GM18517 (cell line): ENCODE measurements at regions not wholly inside any gene's neighbourhood (a gene's known extent, or its start where the extent isn't known, plus 50 kb on each side); places are given as distances from the start of the nearest gene placed in this dataset.
"Not testable (repeated sequence)": the region's sequence is repeated elsewhere in the genome, so short reads cannot be mapped to it uniquely, and the experiment has no call there.

ENCODE experiments used
- ATAC-seq: cut with Tn5 transposase; IDR thresholded peaks from one replicate; pipeline ENCODE4 v1.9.1; 2021; ENCODE audit warnings: mild to moderate bottlenecking, moderate library complexity; ENCODE audit not compliant: unreplicated experiment

DNA sequence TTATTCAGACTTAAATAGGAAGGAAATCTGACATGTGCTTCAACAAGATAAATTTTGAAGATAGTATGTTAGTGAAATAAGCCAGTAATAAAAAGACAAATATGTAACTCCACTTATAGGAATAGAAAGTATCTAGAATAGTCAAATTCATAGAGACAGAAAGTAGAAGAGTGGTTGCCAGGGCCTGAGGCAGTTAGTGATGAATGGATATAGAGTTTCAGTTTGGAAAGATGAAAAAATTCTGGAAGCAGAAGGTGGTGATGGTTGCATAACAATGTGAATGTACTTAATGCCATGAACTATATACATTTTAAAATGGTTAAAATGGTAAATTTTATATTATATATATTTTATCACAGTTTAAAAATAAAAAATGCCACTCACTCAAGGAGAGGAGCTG, 54.3 kb downstream of the HAND2 start:
- no peak for ATAC-seq

DNA sequence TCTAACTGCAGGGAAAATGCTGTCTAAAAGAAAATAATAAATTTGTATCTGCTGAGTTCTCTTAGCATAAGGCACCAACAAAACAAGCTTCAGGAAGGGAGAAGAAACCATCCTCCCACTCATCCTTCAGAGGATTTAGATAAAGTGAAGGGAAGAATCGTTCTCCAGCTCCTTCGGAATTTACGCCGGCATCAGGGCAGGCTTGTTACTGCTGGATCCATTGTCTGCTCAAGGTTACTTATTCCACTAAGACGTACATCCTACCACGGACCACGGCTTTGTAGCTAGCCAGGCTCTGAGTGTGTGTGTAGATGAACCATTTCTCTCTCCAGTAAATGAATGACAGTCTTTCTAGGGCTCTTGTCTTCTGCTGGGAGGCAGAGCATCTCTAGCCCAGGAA, 60.4 kb downstream of the HAND2 start:
- no peak for ATAC-seq

DNA sequence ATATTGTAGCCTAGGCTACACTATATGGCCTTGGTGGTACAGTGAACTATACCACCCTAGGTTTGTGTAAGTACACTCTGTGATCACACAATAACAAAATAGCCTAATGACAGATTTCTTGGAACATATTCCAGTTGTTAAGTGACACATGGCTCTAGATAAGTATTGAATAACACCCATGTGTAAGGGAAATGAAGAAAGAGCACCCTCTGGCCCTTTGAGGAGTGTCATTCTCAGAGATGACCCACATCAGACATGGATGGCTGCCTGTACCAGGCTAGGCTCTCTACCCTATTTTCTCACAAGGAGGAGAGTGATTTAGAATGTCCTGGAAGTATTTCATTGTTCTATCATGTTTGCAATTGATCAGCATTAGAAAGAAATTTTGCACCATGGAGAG, 61.7 kb downstream of the HAND2 start:
- no peak for ATAC-seq

DNA sequence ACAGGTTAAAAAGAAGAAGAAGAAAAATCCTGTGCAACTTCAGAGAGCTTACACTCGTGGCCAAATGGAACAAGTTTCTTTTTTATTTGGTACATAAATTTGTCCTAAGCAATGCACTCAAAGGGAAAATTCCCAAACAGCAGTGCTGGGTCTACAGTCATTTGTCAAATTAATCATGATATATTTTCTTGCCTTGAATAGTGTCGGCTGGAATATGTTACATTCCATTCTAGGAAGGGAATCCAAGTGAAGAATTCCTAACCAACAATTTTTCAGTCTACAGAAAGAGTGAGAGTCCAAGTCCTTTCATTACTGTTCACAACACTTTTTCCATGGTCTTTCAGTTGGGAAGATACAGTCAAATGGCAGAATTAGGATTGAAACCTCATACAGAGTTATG, 63.9 kb downstream of the HAND2 start:
- ATAC-seq: no peak

DNA sequence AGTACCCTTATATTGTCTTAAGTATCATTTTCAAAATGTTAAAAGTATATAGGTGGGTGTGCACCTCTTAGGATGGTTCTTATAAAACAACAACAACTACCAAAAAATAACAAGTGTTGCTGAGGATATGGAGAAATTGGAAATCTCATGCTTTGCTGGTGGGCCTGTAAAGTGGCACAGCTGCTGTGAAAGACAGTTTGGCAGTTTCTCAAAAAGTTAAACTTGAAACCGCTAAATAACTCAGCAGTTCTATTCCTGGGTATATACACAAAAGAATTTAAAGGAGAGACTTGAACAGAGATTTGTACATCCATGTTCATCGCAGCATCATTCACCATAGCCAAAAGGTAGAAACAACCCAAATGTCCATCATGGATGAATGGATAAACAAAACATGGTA, 65.5 kb downstream of the HAND2 start:
- no peak for ATAC-seq

DNA sequence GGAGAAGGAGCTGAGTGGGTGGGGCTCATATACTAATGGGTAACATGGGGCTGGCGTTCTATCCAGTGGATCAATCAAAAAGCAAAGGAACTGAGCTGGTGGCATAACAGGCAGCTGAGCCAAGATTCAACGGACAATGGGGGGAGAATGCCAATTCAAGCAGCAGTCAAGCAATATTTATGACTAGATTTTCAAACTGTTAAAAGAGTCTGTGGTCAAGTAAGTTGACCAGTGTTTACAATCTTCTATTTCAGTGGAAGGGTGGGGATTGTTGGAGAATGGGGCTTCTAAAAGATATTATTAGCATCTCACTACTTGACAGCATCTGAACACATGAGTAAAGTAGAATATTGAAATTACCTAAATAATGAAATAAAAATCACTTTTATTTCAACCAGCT, 64.9 kb upstream of the SCRG1 start:
- ATAC-seq: no peak

DNA sequence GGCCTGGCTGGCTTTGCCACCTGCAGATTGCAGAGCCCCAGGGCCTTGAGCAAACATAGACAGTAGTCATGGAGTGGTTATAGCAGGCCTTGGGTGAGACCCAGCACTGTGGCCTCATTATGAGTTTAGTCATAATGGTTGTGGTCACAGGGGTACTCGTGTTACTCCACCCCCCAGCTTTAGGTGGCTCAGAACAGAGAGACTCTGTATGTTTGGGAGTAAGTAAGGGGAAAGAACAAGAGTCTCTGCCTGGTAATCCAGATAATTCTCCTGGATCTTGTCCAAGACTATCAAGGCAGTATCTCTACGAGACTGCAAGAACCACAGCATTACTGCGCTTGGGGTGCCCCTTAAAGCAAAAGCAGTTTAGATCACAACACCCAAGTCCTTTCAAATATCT, 62.3 kb upstream of the SCRG1 start:
- no peak for ATAC-seq

DNA sequence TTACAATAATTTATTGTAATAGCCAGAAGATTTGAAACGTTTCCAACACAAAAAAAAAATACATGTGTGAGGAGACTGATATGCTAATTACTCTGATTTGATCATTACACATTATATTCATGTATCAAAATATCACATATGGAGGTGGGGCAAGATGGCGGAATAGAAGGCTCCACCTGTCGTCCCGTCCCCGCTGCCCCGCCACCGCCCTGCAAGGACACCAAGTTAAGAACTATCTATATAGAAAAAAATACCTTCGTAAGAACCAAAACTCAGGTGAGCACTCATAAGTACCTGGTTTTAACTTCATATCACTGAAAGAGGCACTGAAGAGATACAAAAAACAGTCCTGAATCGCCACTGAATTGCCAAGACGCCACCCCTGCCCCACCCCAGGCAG, 60.9 kb upstream of the SCRG1 start:
- no peak for ATAC-seq

DNA sequence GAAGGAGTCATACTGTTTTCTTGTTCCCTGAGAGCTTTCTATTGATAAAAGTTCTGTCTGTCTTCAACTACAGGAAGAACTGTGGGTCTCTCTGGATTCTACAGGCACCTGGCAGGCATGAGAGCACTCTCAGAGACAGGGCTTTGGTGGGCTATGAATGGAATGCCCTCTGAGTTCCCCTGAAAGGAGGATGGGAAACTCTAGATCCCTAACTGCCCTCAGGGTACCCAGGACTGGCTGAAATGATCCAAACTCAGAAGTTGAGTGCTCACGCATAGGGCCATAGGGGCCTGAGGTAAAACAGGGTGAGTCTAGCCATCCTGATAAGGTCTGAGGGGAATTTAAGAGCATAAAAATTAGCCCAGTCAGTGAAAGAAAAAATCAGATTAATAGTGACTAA, 59.0 kb upstream of the SCRG1 start:
- no peak for ATAC-seq

DNA sequence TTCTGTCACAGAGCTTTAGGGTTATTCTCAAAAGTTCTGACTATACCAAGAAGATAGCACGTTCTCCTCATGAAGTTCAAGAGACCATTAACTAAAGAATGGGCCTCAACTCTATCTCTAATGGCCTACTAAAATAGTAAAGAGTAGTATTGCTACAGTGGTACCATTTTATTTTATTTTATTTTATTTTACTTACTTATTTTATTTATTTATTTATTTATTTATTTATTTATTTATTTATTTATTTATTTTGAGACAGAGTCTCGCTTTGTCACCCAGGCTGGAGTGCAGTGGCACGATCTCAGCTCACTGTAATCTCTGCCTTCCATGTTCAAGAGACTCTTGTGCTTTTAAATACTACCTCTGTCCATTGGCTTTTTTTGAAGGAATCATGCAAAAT, 52.5 kb upstream of the SCRG1 start:
- ATAC-seq: not testable (repeated sequence)

DNA sequence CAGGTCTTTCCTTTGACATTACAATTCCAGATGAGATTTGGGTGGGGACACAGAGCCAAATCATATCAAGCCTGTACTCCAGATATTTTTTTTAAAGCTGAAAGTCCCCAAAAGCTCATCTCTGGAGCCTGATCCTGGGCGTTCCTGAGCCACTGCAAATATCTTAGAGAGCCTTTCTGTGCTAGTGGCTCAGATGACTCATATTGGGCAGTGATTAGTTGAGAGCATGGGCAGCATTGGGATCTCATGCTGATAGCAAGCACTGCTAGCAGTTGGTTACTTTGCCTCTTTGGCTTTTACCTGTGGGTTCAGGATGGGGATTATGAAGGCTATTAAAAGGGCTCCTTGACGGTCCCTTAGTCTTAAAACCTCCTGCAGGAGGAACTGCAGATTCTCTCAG, 51.4 kb upstream of the SCRG1 start:
- no peak for ATAC-seq

DNA sequence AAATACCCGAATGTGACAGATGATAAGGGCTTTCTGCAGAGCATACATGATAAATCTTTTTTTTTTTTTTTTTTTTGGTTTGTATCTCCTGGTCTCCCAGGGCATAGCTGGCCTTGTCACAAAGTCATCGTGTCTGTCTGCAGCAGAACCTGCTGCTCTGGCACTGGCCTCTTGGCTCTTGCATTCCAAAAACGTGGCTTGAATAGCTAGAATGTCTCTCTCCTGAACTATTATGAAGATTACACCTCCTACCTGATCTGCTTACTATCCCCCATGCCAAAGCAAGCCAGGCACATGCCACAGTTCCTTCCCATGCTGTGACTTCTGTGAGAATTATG, 50.4 kb upstream of the SCRG1 start:
- no peak for ATAC-seq

DNA sequence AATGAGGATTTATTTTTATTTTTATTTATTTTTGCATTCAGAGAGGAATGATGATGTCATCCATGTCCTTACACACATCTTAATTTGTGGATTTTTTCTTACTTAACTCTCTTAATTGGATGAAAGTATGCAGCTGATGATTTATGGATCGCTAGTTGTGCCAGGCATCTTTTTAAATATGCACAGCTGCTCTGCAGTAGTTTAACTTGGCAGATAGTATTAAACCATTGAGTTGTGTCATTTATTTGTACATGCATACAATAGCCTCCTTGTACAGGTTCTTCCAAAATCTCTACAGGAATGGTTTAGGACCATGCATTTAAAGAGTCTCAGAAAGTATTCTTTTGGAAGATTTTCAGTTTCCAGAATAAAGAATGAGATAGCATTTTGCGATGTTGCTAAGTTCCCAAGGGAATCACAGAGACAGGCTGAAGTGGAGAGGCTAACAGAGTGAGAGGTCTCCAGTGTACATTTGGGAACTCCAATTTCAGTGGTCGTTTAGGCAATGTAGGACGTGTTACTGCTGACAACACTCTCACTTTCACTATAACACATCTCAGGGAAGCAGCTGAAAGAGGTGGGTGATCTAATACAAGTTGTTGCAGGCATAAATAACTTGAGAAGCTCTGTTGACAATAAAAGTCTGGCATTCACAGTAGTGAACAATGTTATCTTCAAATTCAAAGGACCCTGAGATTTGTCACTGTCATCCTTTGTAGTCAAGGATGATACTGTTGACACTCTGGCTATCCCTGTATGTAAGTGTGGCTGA, 49.9 kb upstream of the SCRG1 start:
- peak; percentile 60 for ATAC-seq
